KMS-11 (cell line): ENCODE measurements at regions not wholly inside any gene's neighbourhood (a gene's known extent, or its start where the extent isn't known, plus 50 kb on each side); places are given as distances from the start of the nearest gene placed in this dataset.

Experiments used
- H2AFZ ChIP-seq: fragments of 200-600 bp; sonication (generic); 2 replicates; pipeline ENCODE4 v1.6.1; 2016; ENCODE audit warnings: antibody characterized with exemption, mixed run types, low read depth
- H3K27ac ChIP-seq: fragments of 200-600 bp; sonication (generic); 2 replicates; pipeline ENCODE4 v1.6.1; 2016; ENCODE audit warnings: mild to moderate bottlenecking, mixed run types
- H3K27me3 ChIP-seq: fragments of 200-600 bp; sonication (generic); 2 replicates; pipeline ENCODE4 v1.6.1; 2017; ENCODE audit warnings: mild to moderate bottlenecking, low read depth, mixed run types, moderate library complexity; ENCODE audit not compliant: insufficient read depth
- H3K36me3 ChIP-seq: fragments of 200-600 bp; sonication (generic); 2 replicates; pipeline ENCODE4 v1.6.1; 2017; ENCODE audit warnings: mild to moderate bottlenecking, mixed run types; ENCODE audit not compliant: insufficient read depth
- H3K4me1 ChIP-seq: fragments of 200-600 bp; sonication (generic); 2 replicates; pipeline ENCODE4 v1.6.1; 2016; ENCODE audit warnings: mild to moderate bottlenecking, low read depth, mixed run types; ENCODE audit not compliant: poor library complexity, severe bottlenecking
- H3K4me2 ChIP-seq: fragments of 200-600 bp; sonication (generic); 2 replicates; pipeline ENCODE4 v1.7.0; 2016; ENCODE audit warnings: mild to moderate bottlenecking, mixed run types
- H3K4me3 ChIP-seq: fragments of 200-600 bp; sonication (generic); IDR thresholded peaks from 2 replicates; pipeline ENCODE4 v1.6.1; 2017; ENCODE audit warnings: low read depth, low read length, mixed read lengths; ENCODE audit not compliant: insufficient read depth
- H3K79me2 ChIP-seq: fragments of 200-600 bp; sonication (generic); 2 replicates; pipeline ENCODE4 v1.6.1; 2016; ENCODE audit warnings: low read depth, mixed run types; ENCODE audit not compliant: insufficient read depth
- H3K9ac ChIP-seq: fragments of 200-600 bp; sonication (generic); 2 replicates; pipeline ENCODE4 v1.6.1; 2016; ENCODE audit warnings: mild to moderate bottlenecking, mixed run types
- H4K20me1 ChIP-seq: fragments of 200-600 bp; sonication (generic); 2 replicates; pipeline ENCODE4 v1.6.1; 2016; ENCODE audit warnings: mild to moderate bottlenecking, mixed run types; ENCODE audit not compliant: insufficient read depth
- TF ChIP-seq, protein P1 (sequence below): fragments of 200-600 bp; sonication (generic); conservative IDR thresholded peaks from 2 replicates; pipeline ENCODE4 v1.6.1; 2017; ENCODE audit warnings: low read depth, mild to moderate bottlenecking, antibody characterized with exemption, low read length, moderate library complexity, mixed read lengths

DNA sequence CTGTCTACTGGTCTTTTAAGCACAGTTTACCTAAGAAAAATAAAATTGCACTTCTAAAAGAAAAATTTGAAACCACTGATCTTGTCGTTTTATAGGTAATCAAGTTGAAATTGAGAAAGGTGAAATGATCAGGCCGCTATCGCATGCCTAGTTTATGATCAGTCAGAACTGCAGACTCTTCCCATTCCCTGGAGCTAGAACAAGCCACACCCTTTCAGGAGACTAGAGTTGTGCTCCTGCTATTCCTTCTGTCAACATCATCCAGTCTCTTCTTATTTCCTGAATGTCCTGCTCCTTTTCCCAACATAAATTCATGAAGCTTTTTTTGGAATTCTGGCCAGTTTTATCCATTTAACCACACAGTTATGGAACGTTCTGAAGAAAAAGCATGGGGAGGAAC lies 135.1 kb downstream of the SLC7A11 start:
- H3K4me1 ChIP-seq, result no peaks in the 10 kb centered on the region
- no peaks in the 10 kb centered on the region for H3K36me3 ChIP-seq
- TF ChIP-seq, protein P1, sequence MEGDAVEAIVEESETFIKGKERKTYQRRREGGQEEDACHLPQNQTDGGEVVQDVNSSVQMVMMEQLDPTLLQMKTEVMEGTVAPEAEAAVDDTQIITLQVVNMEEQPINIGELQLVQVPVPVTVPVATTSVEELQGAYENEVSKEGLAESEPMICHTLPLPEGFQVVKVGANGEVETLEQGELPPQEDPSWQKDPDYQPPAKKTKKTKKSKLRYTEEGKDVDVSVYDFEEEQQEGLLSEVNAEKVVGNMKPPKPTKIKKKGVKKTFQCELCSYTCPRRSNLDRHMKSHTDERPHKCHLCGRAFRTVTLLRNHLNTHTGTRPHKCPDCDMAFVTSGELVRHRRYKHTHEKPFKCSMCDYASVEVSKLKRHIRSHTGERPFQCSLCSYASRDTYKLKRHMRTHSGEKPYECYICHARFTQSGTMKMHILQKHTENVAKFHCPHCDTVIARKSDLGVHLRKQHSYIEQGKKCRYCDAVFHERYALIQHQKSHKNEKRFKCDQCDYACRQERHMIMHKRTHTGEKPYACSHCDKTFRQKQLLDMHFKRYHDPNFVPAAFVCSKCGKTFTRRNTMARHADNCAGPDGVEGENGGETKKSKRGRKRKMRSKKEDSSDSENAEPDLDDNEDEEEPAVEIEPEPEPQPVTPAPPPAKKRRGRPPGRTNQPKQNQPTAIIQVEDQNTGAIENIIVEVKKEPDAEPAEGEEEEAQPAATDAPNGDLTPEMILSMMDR, result no peak
- H4K20me1 ChIP-seq, result no peaks in the 10 kb centered on the region
- no peaks in the 10 kb centered on the region for H3K27me3 ChIP-seq
- no peak overlapping the region for H3K9ac ChIP-seq
- no peaks in the 10 kb centered on the region for H3K79me2 ChIP-seq
- no peak overlapping the region for H3K27ac ChIP-seq
- H3K4me3 ChIP-seq, result no peak overlapping the region
- no peak overlapping the region for H3K4me2 ChIP-seq
- no peak overlapping the region for H2AFZ ChIP-seq

DNA sequence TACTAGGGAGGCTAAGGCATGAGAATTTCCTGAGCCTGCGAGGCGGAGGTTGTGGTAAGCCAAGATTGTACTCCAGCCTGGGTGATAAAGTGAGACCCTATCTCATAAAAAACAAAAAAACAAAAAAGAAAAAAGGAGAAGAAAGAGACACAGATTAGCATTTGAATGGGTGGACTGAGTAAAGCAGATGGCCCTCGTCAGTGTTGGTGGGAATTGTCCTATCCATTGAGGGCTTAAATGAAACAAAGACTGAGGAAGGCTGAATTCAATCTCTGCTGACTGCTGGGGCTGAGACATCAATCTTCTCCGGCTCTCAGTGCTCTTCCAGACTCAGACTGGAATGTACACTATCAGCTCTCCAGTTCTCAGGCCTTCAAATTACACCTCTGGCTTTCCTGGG lies 136.8 kb downstream of the SLC7A11 start:
- Histone ChIP-seq H3K79me2 (no peaks in the 10 kb centered on the region), H3K4me2 (no peak overlapping the region), H3K27me3 (no peaks in the 10 kb centered on the region), H3K27ac (no peak overlapping the region), H3K36me3 (no peaks in the 10 kb centered on the region), H3K4me3 (no peak overlapping the region), H3K9ac (no peak overlapping the region), H4K20me1 (no peaks in the 10 kb centered on the region), H2AFZ (no peak overlapping the region), H3K4me1 (no peaks in the 10 kb centered on the region)
- TF ChIP-seq, protein P1, result no peak

DNA sequence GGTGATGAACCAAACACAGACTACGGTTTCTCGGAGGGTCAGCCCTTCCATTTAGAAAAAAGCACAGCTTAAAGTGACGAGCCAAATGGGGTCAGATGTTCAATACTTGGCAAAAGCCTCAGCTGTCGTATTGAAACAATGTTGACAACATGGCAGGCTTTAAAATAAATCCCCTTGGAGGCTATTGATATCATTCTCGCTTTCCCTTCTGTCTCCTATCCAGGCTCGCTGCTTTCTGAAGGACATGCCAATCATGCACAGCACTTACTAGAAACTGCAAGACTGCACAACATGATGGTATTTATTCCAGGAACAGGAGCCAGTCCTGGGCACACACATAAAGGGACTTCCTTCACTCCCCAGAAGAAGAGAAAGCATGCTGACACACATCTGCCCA lies 137.9 kb downstream of the SLC7A11 start:
- no peaks in the 10 kb centered on the region for H3K79me2 ChIP-seq
- TF ChIP-seq, protein P1, result no peak
- H4K20me1 ChIP-seq, result no peaks in the 10 kb centered on the region
- H3K4me1 ChIP-seq, result no peaks in the 10 kb centered on the region
- H3K9ac ChIP-seq, result no peak overlapping the region
- H3K4me3 ChIP-seq, result no peak overlapping the region
- H3K36me3 ChIP-seq, result no peaks in the 10 kb centered on the region
- no peak overlapping the region for H3K4me2 ChIP-seq
- no peak overlapping the region for H2AFZ ChIP-seq
- H3K27ac ChIP-seq, result no peak overlapping the region
- no peaks in the 10 kb centered on the region for H3K27me3 ChIP-seq

DNA sequence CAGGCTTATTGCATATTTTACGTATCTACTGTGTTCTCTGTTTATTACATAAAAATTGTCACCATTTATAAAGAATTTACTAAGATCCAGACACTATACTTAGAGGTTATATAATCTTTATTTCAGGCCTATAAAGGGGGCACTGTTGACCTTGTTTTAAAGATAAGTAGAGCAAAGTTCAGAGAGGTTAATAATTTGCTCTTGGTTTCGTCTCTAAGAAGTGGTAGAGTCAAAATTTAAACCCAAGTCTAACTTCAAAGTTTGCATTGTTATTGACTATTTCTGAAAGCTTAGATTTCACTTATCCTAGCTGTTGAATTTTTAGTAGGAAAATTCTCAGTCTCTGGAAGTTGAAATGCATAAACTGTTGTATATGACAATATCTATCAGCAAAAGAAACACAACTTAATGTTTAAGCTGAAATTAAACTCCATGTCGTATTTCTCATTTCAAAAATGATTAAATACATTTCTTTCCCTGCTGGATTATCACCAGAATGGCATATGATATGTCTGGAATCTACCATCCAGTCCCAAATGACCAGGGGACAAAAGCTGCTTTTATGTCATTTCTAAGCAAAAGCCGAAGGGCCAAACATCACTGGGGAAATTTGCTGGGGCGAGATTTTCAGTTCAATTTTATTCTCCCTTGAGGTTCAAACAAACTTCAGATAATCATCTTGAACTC lies 138.4 kb downstream of the SLC7A11 start:
- Histone ChIP-seq H4K20me1 (no peaks in the 10 kb centered on the region), H3K27ac (no peak overlapping the region), H3K9ac (no peak overlapping the region), H2AFZ (no peak overlapping the region), H3K4me1 (no peaks in the 10 kb centered on the region), H3K79me2 (no peaks in the 10 kb centered on the region), H3K27me3 (no peaks in the 10 kb centered on the region), H3K4me3 (no peak overlapping the region), H3K4me2 (no peak overlapping the region), H3K36me3 (no peaks in the 10 kb centered on the region)
- TF ChIP-seq, protein P1, result no peak
